HL-60 (cell line): ENCODE measurements at regions not wholly inside any gene's neighbourhood (a gene's known extent, or its start where the extent isn't known, plus 50 kb on each side); places are given as distances from the start of the nearest gene placed in this dataset.

Source experiments
- DNase-seq, 2 experiments: peaks; one replicate each; pipeline ENCODE4 v3.0.0-alpha.2; 2010 to 2020; ENCODE audit warnings: low read depth in 1 of 2, low spot score in 1 of 2
- H3K27ac ChIP-seq: fragments of 250-450 bp; sonication (Bioruptor Pico); replicated peaks from 2 replicates; pipeline ENCODE4 v1.5.1; 2020; ENCODE audit warnings: mild to moderate bottlenecking, moderate library complexity
- H3K27me3 ChIP-seq: fragments of 250-450 bp; sonication (Bioruptor Pico); 2 replicates; pipeline ENCODE4 v1.5.1; 2021; ENCODE audit warnings: mild to moderate bottlenecking, moderate library complexity; ENCODE audit not compliant: insufficient read depth, poor library complexity, severe bottlenecking
- H3K4me3 ChIP-seq: replicated peaks from 2 replicates; pipeline ENCODE4 v1.5.1; 2011; ENCODE audit warnings: mild to moderate bottlenecking, control low read depth, low read length; ENCODE audit not compliant: insufficient read depth
- CTCF ChIP-seq: IDR thresholded peaks from one replicate; pipeline ENCODE4 v1.5.1; 2011; ENCODE audit warnings: low read length, control low read depth, inconsistent platforms; ENCODE audit not compliant: insufficient read depth
- GABPA ChIP-seq: IDR thresholded peaks from 2 replicates; pipeline ENCODE4 v1.6.1; 2012; ENCODE audit warnings: low read depth
- POLR2AphosphoS5 ChIP-seq: IDR thresholded peaks from 2 replicates; pipeline ENCODE4 v1.6.1; 2012; ENCODE audit warnings: low read depth
- REST ChIP-seq: IDR thresholded peaks from 2 replicates; pipeline ENCODE4 v1.6.1; 2012; ENCODE audit warnings: low read depth; ENCODE audit not compliant: insufficient replicate concordance
- SPI1 ChIP-seq: IDR thresholded peaks from 2 replicates; pipeline ENCODE4 v1.6.1; 2012; ENCODE audit warnings: low read depth, mild to moderate bottlenecking, borderline replicate concordance

DNA sequence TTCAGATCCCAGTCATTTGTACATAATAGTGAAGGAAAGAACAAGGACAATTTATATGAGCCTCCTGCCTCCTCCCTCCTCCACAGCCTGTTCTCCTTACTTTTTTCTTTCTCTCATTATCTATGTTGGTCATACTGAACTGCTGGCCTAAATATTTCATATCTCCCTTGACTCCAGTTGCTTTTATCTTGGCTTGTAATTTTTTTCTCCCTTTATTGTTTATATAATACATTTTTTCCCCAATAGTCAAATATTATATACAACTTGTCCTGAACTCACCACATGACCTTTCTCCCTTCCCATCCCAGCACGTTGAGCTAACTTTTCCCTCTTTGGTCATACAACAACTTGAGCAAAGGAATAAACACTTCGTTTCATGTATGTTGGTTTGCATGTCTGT lies 752.1 kb downstream of the LTN1 start:
- DNase-seq: no peak
- H3K27me3 ChIP-seq: no peaks in the 10 kb centered on the region
- no peak overlapping the region for H3K27ac ChIP-seq
- TF ChIP-seq SPI1 (no peak), GABPA (no peak), REST (no peak), CTCF (no peak), POLR2AphosphoS5 (no peak)
- H3K4me3 ChIP-seq: no peak overlapping the region

- H3K27ac ChIP-seq: no peak overlapping the region
- no peaks in the 10 kb centered on the region for H3K27me3 ChIP-seq
- TF ChIP-seq SPI1: no peak
- TF ChIP-seq CTCF: no peak
- no peak for TF ChIP-seq REST
- no peak for TF ChIP-seq POLR2AphosphoS5
- no peak for TF ChIP-seq GABPA
- no peak for DNase-seq
- H3K4me3 ChIP-seq: no peak overlapping the region
These were observed 753.3 kb downstream of the LTN1 start for GRCh38 chr21:28239340-28239739.

DNA sequence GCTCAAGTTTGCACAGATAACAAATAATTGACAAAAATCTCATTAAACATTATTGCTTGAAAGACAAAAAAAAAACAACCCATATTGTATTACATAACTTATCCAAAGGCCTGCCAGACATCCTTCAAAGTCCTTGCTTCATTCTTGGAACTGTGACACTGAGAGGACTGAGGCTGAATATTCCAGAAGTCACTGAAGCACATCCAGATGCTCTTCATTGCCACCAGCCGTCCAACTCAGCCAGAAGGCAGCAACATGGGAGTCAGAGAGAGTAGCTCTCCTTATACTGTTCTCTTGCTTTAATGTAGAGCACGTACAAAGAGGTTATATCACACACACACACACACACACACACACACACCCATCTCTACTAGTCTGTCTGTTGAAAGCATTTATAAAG lies 755.0 kb downstream of the LTN1 start:
- Histone ChIP-seq H3K27me3 (no peaks in the 10 kb centered on the region), H3K4me3 (no peak overlapping the region), H3K27ac (no peak overlapping the region)
- DNase-seq: no peak
- TF ChIP-seq CTCF (no peak), POLR2AphosphoS5 (no peak)

DNA sequence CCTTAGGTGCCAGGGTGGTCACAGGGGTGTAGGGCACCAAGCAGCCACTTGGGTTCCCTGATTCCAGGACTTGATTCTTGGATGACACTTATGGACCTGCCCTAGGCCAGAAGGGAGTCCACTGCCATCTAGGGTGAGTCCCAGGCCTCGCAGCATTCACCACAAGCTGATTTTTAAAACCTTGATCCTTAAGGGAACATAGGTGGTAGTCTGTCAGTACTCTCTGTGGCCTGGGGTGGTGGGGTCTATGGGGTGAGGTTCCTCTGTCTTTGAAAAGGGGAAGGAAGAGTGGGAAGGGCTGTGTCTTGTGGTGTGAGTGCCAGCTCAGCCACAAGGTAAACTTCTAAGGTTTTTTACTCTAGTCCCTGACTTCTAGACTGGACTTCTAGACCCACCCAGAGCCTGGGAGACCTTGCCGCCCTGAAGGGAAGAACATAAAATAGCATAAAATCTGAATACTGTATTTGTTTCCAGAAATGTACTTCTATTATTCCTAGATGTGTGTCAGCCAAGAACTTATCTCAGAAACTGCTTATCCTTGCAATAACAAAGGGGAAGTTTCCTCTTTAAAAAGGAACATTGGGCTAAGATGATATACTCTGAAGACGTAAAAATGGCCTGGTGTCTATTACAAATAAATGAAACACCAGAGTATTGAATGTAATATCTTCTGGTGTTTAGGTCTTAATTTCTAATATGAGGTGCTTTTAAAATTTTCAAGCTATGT lies 757.3 kb downstream of the LTN1 start:
- Histone ChIP-seq H3K27ac (no peak overlapping the region), H3K27me3 (no peaks in the 10 kb centered on the region), H3K4me3 (no peak overlapping the region)
- peak in 1 of 2 experiments; percentile 84 for DNase-seq
- TF ChIP-seq SPI1: peak; percentile 61
- no peak for TF ChIP-seq POLR2AphosphoS5
